ENCODE measurements at regions not wholly inside any gene's neighbourhood (a gene's known extent, or its start where the extent isn't known, plus 50 kb on each side); places are given as distances from the start of the nearest gene placed in this dataset.
"Not testable (repeated sequence)": the region's sequence is repeated elsewhere in the genome, so short reads cannot be mapped to it uniquely, and the experiment has no call there.

GRCh38 chr2:211204902-211205301, 648.5 kb downstream of the CPS1 start:
- no peak for TF ChIP-seq CTCF (IDR thresholded peaks at IDR 0.05; ENCODE audit: low read depth, low read length)
- H3K4me3 ChIP-seq (ENCODE audit: low read depth, low read length): no peak overlapping the region

- H3K4me3 ChIP-seq (ENCODE audit: low read depth, low read length): no peak overlapping the region
- no peak for TF ChIP-seq CTCF (IDR thresholded peaks at IDR 0.05; ENCODE audit: low read depth, low read length)
These were observed 649.0 kb downstream of the CPS1 start for GRCh38 chr2:211205358-211205757.

DNA sequence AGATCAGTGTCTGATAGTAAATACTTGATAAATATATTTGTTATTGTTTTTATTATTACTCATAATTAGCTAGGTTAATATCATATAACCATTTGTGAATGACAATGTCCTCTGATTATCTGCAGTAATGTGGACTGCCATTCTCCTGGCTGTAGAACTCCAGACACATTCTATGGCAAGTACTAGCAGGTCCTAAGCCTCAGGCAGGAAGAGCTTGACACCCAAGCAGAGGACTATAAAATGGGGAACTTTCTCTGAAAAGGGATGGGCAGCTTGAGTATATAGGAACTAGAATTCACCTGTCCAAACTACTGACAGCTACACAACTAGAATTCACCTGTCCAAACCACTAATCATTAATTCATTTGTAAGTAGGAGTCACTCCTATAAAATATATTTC, 649.4 kb downstream of the CPS1 start:
- H3K4me3 ChIP-seq (ENCODE audit: low read depth, low read length): no peak overlapping the region
- no peak for TF ChIP-seq CTCF (IDR thresholded peaks at IDR 0.05; ENCODE audit: low read depth, low read length)

- no peak for TF ChIP-seq CTCF (IDR thresholded peaks at IDR 0.05; ENCODE audit: low read depth, low read length)
- H3K4me3 ChIP-seq (ENCODE audit: low read depth, low read length): no peak overlapping the region
These were observed 659.8 kb downstream of the CPS1 start for GRCh38 chr2:211216221-211216620.

DNA sequence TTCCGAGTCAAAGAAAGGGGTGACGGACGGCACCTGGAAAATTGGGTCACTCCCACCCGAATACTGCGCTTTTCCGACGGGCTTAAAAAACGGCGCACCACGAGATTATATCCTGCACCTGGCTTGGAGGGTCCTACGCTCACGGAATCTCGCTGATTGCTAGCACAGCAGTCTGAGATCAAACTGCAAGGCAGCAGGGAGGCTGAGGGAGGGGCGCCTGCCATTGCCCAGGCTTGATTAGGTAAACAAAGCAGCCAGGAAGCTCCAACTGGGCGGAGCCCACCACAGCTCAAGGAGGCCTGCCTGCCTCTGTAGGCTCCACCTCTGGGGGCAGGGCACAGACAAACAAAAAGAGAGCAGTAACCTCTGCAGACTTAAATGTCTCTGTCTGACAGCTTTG, 663.1 kb downstream of the CPS1 start:
- H3K4me3 ChIP-seq (ENCODE audit: low read depth, low read length): not testable (repeated sequence)

GRCh38 chr2:211225784-211226183, 669.4 kb downstream of the CPS1 start:
- TF ChIP-seq CTCF (IDR thresholded peaks at IDR 0.05; ENCODE audit: low read depth, low read length): no peak
- H3K4me3 ChIP-seq (ENCODE audit: low read depth, low read length): no peak overlapping the region

- TF ChIP-seq CTCF (IDR thresholded peaks at IDR 0.05; ENCODE audit: low read depth, low read length): no peak
- no peak overlapping the region for H3K4me3 ChIP-seq (ENCODE audit: low read depth, low read length)
These were observed 672.2 kb downstream of the CPS1 start for GRCh38 chr2:211228559-211228958.

- no peak for TF ChIP-seq CTCF (IDR thresholded peaks at IDR 0.05; ENCODE audit: low read depth, low read length)
- no peak overlapping the region for H3K4me3 ChIP-seq (ENCODE audit: low read depth, low read length)
These were observed 681.3 kb downstream of the CPS1 start for GRCh38 chr2:211237586-211238275.

All from WI38 (cell line).